Endothelial cell (in vitro differentiated cells): ENCODE measurements at regions not wholly inside any gene's neighbourhood (a gene's known extent, or its start where the extent isn't known, plus 50 kb on each side); places are given as distances from the start of the nearest gene placed in this dataset.

ENCODE experiments used
- DNase-seq: peaks from one replicate; pipeline ENCODE4 v3.0.0; 2021; ENCODE audit warnings: low spot score
- H3K27ac Mint-ChIP-seq: one replicate; pipeline ENCODE4 v1.8.0; 2021; ENCODE audit warnings: mixed read lengths, inconsistent platforms; ENCODE audit not compliant: unreplicated experiment
- H3K27me3 Mint-ChIP-seq: one replicate; pipeline ENCODE4 v1.8.0; 2021; ENCODE audit warnings: mild to moderate bottlenecking, moderate library complexity, mixed read lengths, inconsistent platforms; ENCODE audit not compliant: unreplicated experiment
- H3K36me3 Mint-ChIP-seq: one replicate; pipeline ENCODE4 v1.8.0; 2021; ENCODE audit warnings: mild to moderate bottlenecking, low read depth, mixed read lengths, inconsistent platforms; ENCODE audit not compliant: unreplicated experiment
- H3K4me1 Mint-ChIP-seq: one replicate; pipeline ENCODE4 v1.8.0; 2021; ENCODE audit warnings: mild to moderate bottlenecking, mixed read lengths, inconsistent platforms; ENCODE audit not compliant: unreplicated experiment
- H3K4me3 Mint-ChIP-seq: one replicate; pipeline ENCODE4 v1.8.0; 2021; ENCODE audit warnings: mild to moderate bottlenecking, mixed read lengths, inconsistent platforms; ENCODE audit not compliant: unreplicated experiment
- H3K9me3 Mint-ChIP-seq: one replicate; pipeline ENCODE4 v1.8.0; 2021; ENCODE audit warnings: mixed read lengths, inconsistent platforms; ENCODE audit not compliant: unreplicated experiment
- CTCF ChIP-seq: fragments of 200-600 bp; sonication (generic); IDR thresholded peaks from one replicate; pipeline ENCODE4 v1.5.0; 2021; ENCODE audit warnings: antibody characterized with exemption; ENCODE audit not compliant: unreplicated experiment

- Mint-ChIP-seq H3K36me3 (no peaks in the 10 kb centered on the region), H3K27ac (no peak overlapping the region), H3K27me3 (no peaks in the 10 kb centered on the region), H3K9me3 (no peaks in the 10 kb centered on the region), H3K4me1 (no peaks in the 10 kb centered on the region), H3K4me3 (no peak overlapping the region)
- DNase-seq = no peak
- TF ChIP-seq CTCF = no peak
These were observed 437.7 kb upstream of the KLF4 start for GRCh38 chr9:107927276-107927675.

- DNase-seq = no peak
- Mint-ChIP-seq H3K4me1 (no peaks in the 10 kb centered on the region), H3K27me3 (no peaks in the 10 kb centered on the region), H3K9me3 (no peaks in the 10 kb centered on the region), H3K4me3 (no peak overlapping the region), H3K36me3 (no peaks in the 10 kb centered on the region), H3K27ac (no peak overlapping the region)
- no peak for TF ChIP-seq CTCF
These were observed 436.3 kb upstream of the KLF4 start for GRCh38 chr9:107925749-107926297.

GRCh38 chr9:107922260-107922659, 432.7 kb upstream of the KLF4 start:
- no peaks in the 10 kb centered on the region for H3K27me3 Mint-ChIP-seq
- H3K9me3 Mint-ChIP-seq = no peaks in the 10 kb centered on the region
- TF ChIP-seq CTCF = no peak
- H3K4me3 Mint-ChIP-seq = no peak overlapping the region
- no peaks in the 10 kb centered on the region for H3K4me1 Mint-ChIP-seq
- no peaks in the 10 kb centered on the region for H3K36me3 Mint-ChIP-seq
- H3K27ac Mint-ChIP-seq = no peak overlapping the region
- no peak for DNase-seq

GRCh38 chr9:107919263-107919662, 429.7 kb upstream of the KLF4 start:
- no peaks in the 10 kb centered on the region for H3K4me1 Mint-ChIP-seq
- H3K27me3 Mint-ChIP-seq = no peaks in the 10 kb centered on the region
- H3K9me3 Mint-ChIP-seq = no peaks in the 10 kb centered on the region
- H3K4me3 Mint-ChIP-seq = no peak overlapping the region
- no peaks in the 10 kb centered on the region for H3K36me3 Mint-ChIP-seq
- no peak for DNase-seq
- TF ChIP-seq CTCF = no peak
- no peak overlapping the region for H3K27ac Mint-ChIP-seq

- TF ChIP-seq CTCF = no peak
These were observed 429.2 kb upstream of the KLF4 start for GRCh38 chr9:107918749-107919148.

More at GRCh38 chr9:107918749-107919148, 429.2 kb upstream of the KLF4 start:
- Mint-ChIP-seq H3K4me1 (no peaks in the 10 kb centered on the region), H3K9me3 (no peaks in the 10 kb centered on the region), H3K27me3 (no peaks in the 10 kb centered on the region), H3K27ac (no peak overlapping the region), H3K4me3 (no peak overlapping the region), H3K36me3 (no peaks in the 10 kb centered on the region)
- DNase-seq = no peak
